ENCODE measurements at regions not wholly inside any gene's neighbourhood (a gene's known extent, or its start where the extent isn't known, plus 50 kb on each side); places are given as distances from the start of the nearest gene placed in this dataset.

GRCh38 chr14:71536927-71537772, 395.1 kb upstream of the RGS6 start:
- FAIRE-seq (no peak), ATAC-seq (no peak), DNase-seq (no peak)
- Histone ChIP-seq H3K9me3 (no peaks in the 10 kb centered on the region), H3K4me1 (peaks cover 0 to 11% (median 3%) of the 10 kb centered on the region in 3 donors), H3K27ac (no peak overlapping the region), H3K4me3 (no peak overlapping the region), H3K36me3 (no peaks in the 10 kb centered on the region), H3K27me3 (no peaks in the 10 kb centered on the region)
- no peak for TF ChIP-seq CTCF (IDR thresholded peaks at IDR 0.05)
- intact Hi-C loops (cut with DNase I) = no loop called here
- 85 to 86% methylated on average over 9 of the region's 9 CpGs for WGBS, 2 donors

- Histone ChIP-seq H3K4me1 (peaks cover 0 to 11% (median 3%) of the 10 kb centered on the region in 3 donors), H3K27ac (no peak overlapping the region), H3K27me3 (no peaks in the 10 kb centered on the region), H3K36me3 (no peaks in the 10 kb centered on the region), H3K9me3 (no peaks in the 10 kb centered on the region), H3K4me3 (no peak overlapping the region)
- no peak for TF ChIP-seq CTCF (IDR thresholded peaks at IDR 0.05)
- FAIRE-seq (no peak), ATAC-seq (no peak), DNase-seq (no peak)
- 81 to 97% methylated on average over 4 of the region's 4 CpGs for WGBS, 2 donors
- intact Hi-C loops (cut with DNase I) = no loop called here
These were observed 393.9 kb upstream of the RGS6 start for GRCh38 chr14:71538288-71538687.

GRCh38 chr14:71538938-71539649, 393.1 kb upstream of the RGS6 start:
- 60 to 65% methylated on average over 4 of the region's 4 CpGs for WGBS, 2 donors
- Histone ChIP-seq H3K4me3 (no peak overlapping the region), H3K27me3 (no peaks in the 10 kb centered on the region), H3K4me1 (peaks cover 0 to 11% (median 3%) of the 10 kb centered on the region in 3 donors), H3K36me3 (no peaks in the 10 kb centered on the region), H3K27ac (no peak overlapping the region), H3K9me3 (no peaks in the 10 kb centered on the region)
- FAIRE-seq = no peak
- no peak for ATAC-seq
- no peak for DNase-seq
- intact Hi-C loops (cut with DNase I) = no loop called here
- TF ChIP-seq CTCF (IDR thresholded peaks at IDR 0.05) = no peak

GRCh38 chr14:71539650-71540285, 392.5 kb upstream of the RGS6 start:
- intact Hi-C loops (cut with DNase I) = no loop called here
- no peak overlapping the region for H3K4me3 ChIP-seq
- no peak overlapping the region for H3K27ac ChIP-seq
- no peaks in the 10 kb centered on the region for H3K27me3 ChIP-seq
- no peaks in the 10 kb centered on the region for H3K36me3 ChIP-seq
- peaks cover 0 to 11% (median 3%) of the 10 kb centered on the region in 3 donors for H3K4me1 ChIP-seq
- DNase-seq (no peak), ATAC-seq (no peak), FAIRE-seq (no peak)
- H3K9me3 ChIP-seq = no peaks in the 10 kb centered on the region
- TF ChIP-seq CTCF (IDR thresholded peaks at IDR 0.05) = no peak
- 68 to 71% methylated on average over 8 of the region's 8 CpGs for WGBS, 2 donors
